GM19328 (cell line): ENCODE measurements at regions not wholly inside any gene's neighbourhood (a gene's known extent, or its start where the extent isn't known, plus 50 kb on each side); places are given as distances from the start of the nearest gene placed in this dataset.

ENCODE experiments used
- ATAC-seq: cut with Tn5 transposase; IDR thresholded peaks from one replicate; pipeline ENCODE4 v1.9.1; 2021; ENCODE audit warnings: mild to moderate bottlenecking, moderate library complexity; ENCODE audit not compliant: unreplicated experiment

- ATAC-seq = no peak
Measured at GRCh38 chr5:27341342-27341741, 303.0 kb upstream of the CDH9 start.

GRCh38 chr5:27336817-27337216, 298.4 kb upstream of the CDH9 start:
- ATAC-seq = no peak

GRCh38 chr5:27328480-27328879, 290.1 kb upstream of the CDH9 start:
- no peak for ATAC-seq

GRCh38 chr5:27325513-27325912, 287.1 kb upstream of the CDH9 start:
- no peak for ATAC-seq

DNA sequence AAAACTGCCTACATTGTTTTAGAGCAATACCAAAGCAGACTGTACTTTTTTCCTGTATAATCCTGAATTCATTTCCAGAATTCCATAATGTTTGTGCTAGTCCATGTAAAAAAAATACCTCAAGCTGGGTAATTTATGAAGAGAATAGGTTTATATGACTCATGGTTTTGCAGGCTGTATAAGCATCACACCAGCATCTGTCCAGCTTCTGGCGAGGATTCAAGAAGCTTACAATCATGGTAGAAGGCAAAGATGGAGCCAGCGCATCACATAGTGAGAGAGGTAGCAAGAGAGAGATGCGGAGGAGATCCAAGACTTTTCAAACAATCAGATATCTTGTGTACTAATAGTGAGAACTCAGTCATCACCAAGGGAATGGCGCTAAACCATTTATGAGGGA, 280.3 kb upstream of the CDH9 start:
- no peak for ATAC-seq

GRCh38 chr5:27316271-27316650, 277.9 kb upstream of the CDH9 start:
- no peak for ATAC-seq

DNA sequence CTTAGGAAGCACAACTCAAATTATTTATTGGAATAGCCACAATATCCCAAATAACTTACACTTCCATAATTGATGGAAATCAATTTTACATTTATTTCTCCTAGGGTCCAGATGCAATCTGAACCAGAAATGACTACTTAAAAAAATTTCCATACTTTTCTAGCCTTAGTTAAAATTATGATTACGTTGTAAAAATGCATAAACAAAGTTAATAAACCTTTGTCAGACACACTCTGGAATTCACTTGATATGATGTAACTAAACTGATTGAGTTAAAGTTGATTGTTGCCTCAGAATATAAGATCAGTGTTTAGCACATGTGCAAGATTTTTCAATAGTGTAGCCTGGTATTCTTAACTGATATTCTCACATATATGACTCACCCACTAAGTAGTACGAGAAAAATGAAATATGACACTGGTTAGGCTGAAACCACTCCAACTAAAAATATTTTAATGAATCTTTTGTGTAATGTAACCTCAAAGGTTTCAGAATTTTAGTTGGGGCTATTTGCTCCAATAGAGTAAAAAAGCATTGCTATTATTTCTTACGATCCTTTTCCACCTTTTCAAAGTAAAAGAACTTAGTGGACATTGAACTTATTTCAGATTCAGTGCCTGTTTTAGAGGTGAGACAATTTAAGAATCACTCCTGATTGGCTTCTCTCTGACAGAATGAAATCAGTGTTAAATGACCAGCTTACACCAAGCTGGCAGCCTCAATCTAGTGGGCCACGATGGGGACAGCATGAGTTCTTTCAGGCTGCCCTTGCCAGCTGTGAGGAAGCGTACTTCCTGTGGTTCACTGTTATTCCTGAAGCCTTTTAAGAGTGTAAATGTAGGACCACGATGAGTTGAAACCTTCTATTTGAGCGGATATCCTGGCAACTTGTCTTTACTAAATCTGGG, 277.2 kb upstream of the CDH9 start:
- ATAC-seq = no peak

GRCh38 chr5:27313549-27313948, 275.2 kb upstream of the CDH9 start:
- ATAC-seq = no peak

DNA sequence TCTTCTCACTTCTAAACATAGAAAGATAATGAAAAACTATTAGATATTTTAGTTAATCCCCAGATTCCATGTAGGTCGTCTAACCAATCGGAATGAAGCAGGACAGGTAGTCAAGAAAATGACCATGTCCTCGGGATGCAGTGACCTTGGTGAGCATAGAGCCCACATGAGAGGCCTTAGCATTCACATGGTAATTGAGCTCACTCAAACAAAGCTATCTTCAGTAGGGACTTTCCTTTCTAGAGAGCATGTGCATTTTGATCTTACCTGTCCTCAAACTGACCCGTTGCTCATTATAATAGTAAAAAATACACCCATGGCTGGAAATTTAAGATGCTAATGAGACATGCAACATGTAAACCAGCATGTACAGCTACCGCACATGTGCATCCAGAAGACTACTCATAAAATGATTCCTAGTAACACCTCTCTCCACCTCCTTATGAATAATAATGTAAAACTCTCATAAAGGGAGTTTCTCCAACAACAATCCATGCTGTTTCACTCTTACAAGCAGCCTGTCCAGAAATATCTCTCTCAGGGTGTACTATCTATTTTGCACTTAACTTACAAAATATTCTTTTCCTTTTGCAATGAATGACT, 274.0 kb upstream of the CDH9 start:
- no peak for ATAC-seq

DNA sequence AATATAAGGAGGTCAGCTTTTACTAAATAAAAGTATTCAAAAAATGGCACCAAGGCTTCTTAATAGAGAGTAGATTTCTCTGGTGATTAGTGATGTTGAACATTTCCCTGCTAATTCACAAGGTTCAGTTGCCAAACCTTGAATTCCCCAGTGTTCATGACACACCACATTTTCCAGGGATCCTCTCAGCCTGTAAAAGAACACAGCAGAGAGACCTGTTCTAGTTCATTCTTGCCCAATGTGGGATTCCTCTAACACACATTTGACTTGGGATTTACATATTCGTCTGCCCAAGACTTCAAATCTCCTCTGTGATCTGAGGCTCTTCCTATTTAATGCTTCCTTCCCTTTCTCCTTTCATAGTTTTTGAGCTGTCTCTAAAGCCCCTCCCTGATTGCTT, 273.2 kb upstream of the CDH9 start:
- ATAC-seq = no peak

DNA sequence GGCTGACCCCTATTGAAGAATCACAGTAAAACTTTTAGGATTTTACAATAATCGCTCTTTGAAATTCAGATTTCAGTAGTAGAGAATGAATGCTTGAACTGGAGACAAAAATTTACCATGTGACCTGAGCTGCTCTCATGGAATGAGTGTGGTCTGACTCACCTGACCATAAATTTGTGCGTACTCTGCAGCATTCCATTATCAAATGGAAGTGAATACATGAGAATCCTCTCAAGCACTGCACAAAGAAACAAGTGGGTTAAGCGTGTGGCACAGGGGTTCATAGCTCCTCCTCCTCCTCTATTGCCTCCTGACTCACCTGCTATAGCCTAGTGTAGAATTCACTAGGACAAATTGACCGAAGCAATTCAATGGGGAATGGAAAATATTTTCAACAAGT, 269.8 kb upstream of the CDH9 start:
- ATAC-seq = no peak

DNA sequence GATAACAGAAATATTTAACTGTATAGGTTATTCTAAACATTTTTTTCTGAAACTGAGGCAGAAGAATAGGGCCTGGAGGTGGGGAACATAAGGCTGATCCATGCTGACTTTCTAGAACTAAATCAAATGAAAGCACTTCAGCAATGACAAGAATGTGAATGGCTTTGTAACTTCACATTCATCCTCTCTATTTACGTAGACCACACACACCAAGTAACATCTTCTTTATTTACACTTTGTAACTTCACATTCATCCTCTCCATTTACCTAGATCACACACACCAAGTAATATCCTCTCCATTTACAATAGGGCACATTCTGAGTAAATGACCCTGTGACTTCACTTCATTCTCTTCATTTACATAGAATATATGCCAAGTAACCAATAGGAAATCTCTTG, 251.8 kb upstream of the CDH9 start:
- ATAC-seq = no peak

DNA sequence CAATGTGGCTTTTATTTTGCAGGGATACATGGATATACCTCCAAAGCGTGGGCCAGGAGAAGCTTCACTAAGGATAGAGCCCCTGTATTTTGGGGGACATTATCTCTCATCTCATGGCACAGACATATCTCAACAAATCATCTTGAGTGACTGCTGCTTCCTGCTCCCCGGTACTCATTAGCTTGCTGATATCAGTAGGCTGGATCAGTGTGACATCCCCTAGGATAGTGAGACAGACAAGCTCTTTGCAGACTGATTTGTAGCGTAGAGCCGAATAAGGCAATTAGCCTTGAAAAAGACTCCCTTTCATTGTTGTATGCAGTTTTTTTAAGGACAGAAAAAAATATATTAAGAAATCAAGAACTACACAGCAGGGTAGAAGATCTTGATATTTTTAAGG, 237.7 kb upstream of the CDH9 start:
- no peak for ATAC-seq

DNA sequence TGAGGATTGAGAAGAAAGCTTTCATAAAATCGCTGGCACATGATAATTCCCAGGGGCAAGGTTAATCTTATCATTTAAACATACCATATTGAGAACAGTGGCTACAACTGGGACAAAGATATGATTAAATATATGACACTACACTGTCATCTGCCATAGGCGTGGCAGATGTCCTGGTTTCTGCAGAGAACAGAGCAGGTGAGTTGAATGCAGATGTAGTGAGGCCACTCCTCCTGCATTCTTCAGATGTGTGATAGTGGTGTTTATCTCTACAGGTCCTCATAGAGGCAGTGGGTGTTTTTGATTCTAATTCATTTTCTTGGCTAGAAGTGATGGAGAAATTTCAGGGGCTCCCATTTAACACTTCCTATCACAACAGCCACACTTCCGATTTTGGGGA, 237.0 kb upstream of the CDH9 start:
- ATAC-seq = no peak

DNA sequence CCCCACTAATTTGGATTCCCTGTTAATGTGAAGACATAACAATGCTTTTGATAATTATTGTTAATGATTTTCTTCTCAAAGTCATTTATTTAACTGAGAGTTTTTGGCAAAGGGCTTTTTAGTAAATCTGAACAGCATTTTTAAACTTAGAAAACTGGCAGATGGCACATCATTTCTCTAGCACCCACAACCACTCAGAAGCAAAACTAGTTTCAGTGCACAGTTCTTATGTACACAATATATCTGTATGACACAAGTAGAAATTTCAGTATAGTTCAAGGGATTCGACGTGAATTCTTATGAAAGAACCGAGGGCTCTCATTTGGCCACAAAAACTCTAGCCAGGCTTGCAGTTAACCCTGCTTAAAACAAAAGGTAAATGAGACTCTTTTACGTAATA, 231.4 kb upstream of the CDH9 start:
- ATAC-seq = no peak

GRCh38 chr5:27267209-27267824, 228.9 kb upstream of the CDH9 start:
- ATAC-seq = no peak

DNA sequence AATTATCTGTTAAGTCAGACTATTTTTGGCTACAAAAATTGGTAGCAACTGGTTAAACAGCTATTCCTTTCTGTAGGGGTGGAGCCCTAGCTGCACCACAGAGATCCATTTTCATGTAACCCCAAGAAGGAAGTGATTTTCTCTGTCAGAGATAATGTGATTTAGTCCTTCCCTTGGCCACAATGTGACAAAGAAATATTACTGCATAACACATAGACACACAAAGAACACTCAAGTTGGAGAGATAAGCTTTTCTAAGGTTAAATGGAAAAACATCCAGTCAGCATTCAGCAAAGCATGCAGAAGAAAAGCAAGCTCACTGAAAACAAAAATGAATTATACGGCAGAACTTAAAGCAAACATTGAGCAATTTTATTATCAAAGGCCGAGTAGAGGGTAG, 227.8 kb upstream of the CDH9 start:
- no peak for ATAC-seq

DNA sequence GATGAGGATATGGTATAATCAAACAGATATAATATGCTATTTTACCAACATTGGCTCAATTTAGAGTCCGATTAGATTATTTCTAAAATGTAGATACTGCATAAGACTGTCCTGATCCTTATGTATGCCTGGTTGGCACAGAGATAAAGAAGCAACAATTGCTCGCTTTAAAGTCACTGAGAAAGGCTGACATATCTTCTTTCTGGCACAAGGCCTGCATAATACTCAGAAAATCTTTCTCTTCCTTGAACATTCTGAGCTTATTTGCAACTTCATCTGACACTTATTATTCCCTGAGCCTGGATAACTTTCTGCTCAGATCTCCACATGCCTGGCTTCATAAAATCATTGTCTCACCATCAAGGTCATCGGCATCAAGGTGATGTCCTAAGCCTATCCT, 219.3 kb upstream of the CDH9 start:
- no peak for ATAC-seq

GRCh38 chr5:27252911-27253310, 214.5 kb upstream of the CDH9 start:
- ATAC-seq = no peak

GRCh38 chr5:27242258-27242626, 203.9 kb upstream of the CDH9 start:
- no peak for ATAC-seq

DNA sequence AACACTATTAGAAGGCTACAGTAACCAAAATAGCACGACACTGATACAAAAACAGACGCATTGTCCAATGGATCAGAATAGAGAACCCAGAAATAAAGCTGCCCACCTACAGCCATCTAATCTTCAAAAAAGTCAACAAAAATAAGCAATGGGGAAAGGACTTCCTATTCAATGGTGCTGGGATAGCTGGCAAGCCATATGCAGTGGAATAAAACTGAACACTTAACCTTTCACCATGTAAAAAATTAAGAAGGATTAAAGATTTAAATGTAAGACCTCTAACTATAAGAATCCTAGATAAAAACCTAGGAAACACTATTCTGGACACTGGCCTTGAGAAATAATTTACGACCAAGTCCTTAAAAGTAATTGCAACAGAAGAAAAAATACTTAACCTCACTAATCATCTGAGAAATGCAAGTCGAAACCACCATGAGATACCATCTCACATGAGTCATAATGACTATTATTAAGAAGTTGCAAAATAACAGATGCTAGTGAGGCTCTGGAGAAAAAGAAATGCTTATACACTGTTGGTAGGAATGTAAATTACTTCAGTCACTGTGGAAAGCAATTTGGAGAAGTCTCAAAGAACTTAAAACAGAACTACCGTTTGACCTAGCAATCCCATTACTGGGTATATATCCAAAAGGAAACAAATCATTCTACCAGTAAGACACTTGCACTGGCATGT, 203.3 kb upstream of the CDH9 start:
- no peak for ATAC-seq

GRCh38 chr5:27240791-27241190, 202.4 kb upstream of the CDH9 start:
- no peak for ATAC-seq
